Gastroesophageal sphincter (tissue), 3 donors: ENCODE measurements at regions not wholly inside any gene's neighbourhood (a gene's known extent, or its start where the extent isn't known, plus 50 kb on each side); places are given as distances from the start of the nearest gene placed in this dataset.

Experiments used
- CTCF ChIP-seq, 4 experiments: fragments of 200-600 bp in 2 of 4; fragments of 450-650 bp in 2 of 4; sonication (generic) in 1 of 4; IDR thresholded peaks; one replicate each; pipeline ENCODE4 v1.5.1; 2017 to 2019; ENCODE audit warnings: antibody characterized with exemption in 4 of 4, mild to moderate bottlenecking in 2 of 4, moderate library complexity in 2 of 4
- POLR2A ChIP-seq, 2 donors: fragments of 450-650 bp; IDR thresholded peaks; one replicate each; pipeline ENCODE4 v1.6.1; 2017; ENCODE audit warnings: antibody characterized with exemption in 2 of 2, mild to moderate bottlenecking in 2 of 2, moderate library complexity in 1 of 2
- POLR2AphosphoS5 ChIP-seq: sonication (generic); formaldehyde crosslinking; IDR thresholded peaks from one replicate; pipeline ENCODE4 v1.6.1; 2017; ENCODE audit warnings: antibody characterized with exemption

GRCh38 chr2:234772733-234773060 lies 179.1 kb upstream of the SH3BP4 start:
- TF ChIP-seq POLR2AphosphoS5 (no peak), POLR2A (IDR thresholded peaks at IDR 0.05) (no peak), CTCF (IDR thresholded peaks at IDR 0.05) (no peak)
